AG04450 (cell line): ENCODE measurements at regions not wholly inside any gene's neighbourhood (a gene's known extent, or its start where the extent isn't known, plus 50 kb on each side); places are given as distances from the start of the nearest gene placed in this dataset.
"Not testable (repeated sequence)": the region's sequence is repeated elsewhere in the genome, so short reads cannot be mapped to it uniquely, and the experiment has no call there.

Experiments
- CTCF ChIA-PET: fragments of 300-600, 350-600 bp; formaldehyde crosslinking; extraction: SDS; loops from one replicate; lab custom pipeline; 2022; ENCODE audit warnings: antibody characterized with exemption, inconsistent platforms; lab: Charles Lee
- POLR2A ChIA-PET: fragments of 350-600 bp; formaldehyde crosslinking; extraction: SDS; loops from one replicate; lab custom pipeline; 2021; ENCODE audit warnings: antibody characterized with exemption, inconsistent platforms; lab: Yijun Ruan, JAX
- DNase-seq: peaks from one replicate; pipeline ENCODE4 v3.0.0-alpha.2; 2011; ENCODE audit warnings: low read depth, low spot score
- H3K27ac ChIP-seq: one replicate; pipeline ENCODE4 v1.5.1; 2012; ENCODE audit warnings: low read depth, low read length, control low read depth
- H3K27me3 ChIP-seq: one replicate; pipeline ENCODE4 v1.6.0; 2012; ENCODE audit warnings: low read length; ENCODE audit not compliant: control insufficient read depth, insufficient read depth
- H3K4me3 ChIP-seq: 2 replicates; pipeline ENCODE4 v1.5.1; 2011; ENCODE audit warnings: mild to moderate bottlenecking, low read depth, low read length, control low read depth
- H3K9me3 ChIP-seq: 2 replicates; pipeline ENCODE4 v1.5.1; 2012; ENCODE audit warnings: low read length; ENCODE audit not compliant: control insufficient read depth, insufficient read depth
- TF ChIP-seq, protein P1 (sequence below): IDR thresholded peaks from 2 replicates; pipeline ENCODE4 v1.5.1; 2011; ENCODE audit warnings: low read depth, low read length, control low read depth, inconsistent platforms

DNA sequence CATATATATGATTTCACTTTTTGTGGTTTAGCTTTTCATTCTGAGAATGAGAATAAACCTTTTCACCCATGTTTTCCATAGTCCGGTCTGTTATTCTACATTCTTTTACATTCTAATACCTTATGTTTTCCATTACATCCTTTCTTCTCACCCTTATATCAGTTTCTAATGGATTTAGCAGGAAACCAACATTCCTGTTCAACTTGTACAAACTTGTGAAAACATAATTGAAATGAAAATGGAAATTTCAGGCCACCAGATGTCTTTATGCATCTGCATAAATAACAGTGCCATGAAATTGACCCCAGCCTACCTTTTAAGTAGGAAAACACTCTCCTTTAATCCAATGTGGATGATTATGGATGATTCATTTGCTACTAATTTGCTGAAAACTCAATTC lies 494.8 kb upstream of the ZFP42 start:
- CTCF ChIA-PET = interaction anchor here (0.6 kb wide), 1 partner anchor 406 kb away, joined by 3 read pairs; no protein-coding TSS in a partner anchor
- Histone ChIP-seq H3K27ac (no peak overlapping the region), H3K27me3 (no peaks in the 10 kb centered on the region), H3K4me3 (no peak overlapping the region), H3K9me3 (peaks cover 8% of the 10 kb centered on the region; the same call in 1 of the 2 replicates)
- no peak for DNase-seq
- POLR2A ChIA-PET = no interaction called here
- TF ChIP-seq, protein P1, sequence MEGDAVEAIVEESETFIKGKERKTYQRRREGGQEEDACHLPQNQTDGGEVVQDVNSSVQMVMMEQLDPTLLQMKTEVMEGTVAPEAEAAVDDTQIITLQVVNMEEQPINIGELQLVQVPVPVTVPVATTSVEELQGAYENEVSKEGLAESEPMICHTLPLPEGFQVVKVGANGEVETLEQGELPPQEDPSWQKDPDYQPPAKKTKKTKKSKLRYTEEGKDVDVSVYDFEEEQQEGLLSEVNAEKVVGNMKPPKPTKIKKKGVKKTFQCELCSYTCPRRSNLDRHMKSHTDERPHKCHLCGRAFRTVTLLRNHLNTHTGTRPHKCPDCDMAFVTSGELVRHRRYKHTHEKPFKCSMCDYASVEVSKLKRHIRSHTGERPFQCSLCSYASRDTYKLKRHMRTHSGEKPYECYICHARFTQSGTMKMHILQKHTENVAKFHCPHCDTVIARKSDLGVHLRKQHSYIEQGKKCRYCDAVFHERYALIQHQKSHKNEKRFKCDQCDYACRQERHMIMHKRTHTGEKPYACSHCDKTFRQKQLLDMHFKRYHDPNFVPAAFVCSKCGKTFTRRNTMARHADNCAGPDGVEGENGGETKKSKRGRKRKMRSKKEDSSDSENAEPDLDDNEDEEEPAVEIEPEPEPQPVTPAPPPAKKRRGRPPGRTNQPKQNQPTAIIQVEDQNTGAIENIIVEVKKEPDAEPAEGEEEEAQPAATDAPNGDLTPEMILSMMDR = no peak

DNA sequence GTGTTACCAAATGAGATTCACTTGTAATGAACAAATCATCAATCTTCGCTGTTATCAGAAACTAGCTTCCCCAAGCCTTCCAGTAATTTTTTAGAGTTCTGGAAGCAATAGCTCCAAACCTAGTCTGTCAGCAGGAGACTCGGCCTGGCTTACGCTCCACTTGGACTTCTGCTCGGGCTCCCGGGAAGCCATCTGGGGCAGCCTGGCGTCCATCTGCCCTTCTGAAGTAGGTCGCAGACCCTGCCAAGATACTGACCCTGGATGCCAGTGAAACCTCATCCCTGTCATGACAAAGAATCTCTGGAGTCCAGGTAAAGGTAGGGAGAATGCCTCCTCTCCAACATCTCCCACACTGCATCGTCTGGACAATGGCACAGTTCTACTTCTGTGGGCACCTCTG lies 493.8 kb upstream of the ZFP42 start:
- CTCF ChIA-PET = no interaction called here

DNA sequence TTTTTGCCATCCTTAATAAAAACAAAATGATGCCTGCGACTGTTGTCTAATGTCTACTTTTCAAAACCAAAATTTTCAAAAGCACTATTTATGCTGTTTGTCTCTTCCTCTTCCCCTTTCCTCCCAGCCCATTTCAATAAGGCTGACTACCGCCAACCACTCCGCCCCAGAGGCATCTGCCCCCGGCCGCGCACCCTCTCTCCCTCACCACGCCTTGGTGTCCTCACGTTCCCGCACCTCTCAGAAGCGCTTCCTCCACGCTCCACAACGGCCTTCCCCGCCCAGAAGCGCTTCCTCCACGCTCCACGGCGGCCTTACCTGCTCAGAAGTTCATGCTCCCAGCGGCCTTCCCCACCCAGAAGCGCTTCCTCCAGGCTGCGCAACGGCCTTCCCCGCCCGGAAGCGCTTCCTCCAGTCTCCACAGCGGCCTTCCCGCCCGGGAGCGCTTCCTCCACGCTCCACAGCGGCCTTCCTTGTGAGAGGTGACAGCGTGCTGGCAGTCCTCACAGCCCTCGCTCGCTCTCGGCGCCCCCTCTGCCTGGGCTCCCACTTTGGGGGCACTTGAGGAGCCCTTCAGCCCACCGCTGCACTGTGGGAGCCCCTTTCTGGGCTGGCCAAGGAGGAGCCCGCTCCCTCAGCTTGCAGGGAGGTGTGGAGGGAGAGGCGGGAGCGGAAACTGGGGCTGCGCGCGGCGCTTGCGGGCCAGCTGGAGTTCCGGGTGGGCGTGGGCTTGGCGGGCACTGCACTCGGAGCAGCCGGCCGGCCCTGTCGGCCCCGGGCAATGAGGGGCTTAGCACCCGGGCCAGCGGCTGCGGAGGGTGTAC lies 490.4 kb upstream of the ZFP42 start:
- CTCF ChIA-PET = no interaction called here
- H3K27me3 ChIP-seq = no peaks in the 10 kb centered on the region
- DNase-seq = no peak
- H3K27ac ChIP-seq = no peak overlapping the region
- TF ChIP-seq, protein P1 = no peak
- peaks cover 14% of the 10 kb centered on the region for H3K9me3 ChIP-seq
- POLR2A ChIA-PET = no interaction called here
- H3K4me3 ChIP-seq = no peak overlapping the region

More for the DNA sequence above, 493.8 kb upstream of the ZFP42 start:
- TF ChIP-seq, protein P1 = no peak
- peaks cover 12% of the 10 kb centered on the region for H3K9me3 ChIP-seq
- POLR2A ChIA-PET = no interaction called here
- no peak for DNase-seq
- no peaks in the 10 kb centered on the region for H3K27me3 ChIP-seq
- H3K4me3 ChIP-seq = no peak overlapping the region
- H3K27ac ChIP-seq = no peak overlapping the region

DNA sequence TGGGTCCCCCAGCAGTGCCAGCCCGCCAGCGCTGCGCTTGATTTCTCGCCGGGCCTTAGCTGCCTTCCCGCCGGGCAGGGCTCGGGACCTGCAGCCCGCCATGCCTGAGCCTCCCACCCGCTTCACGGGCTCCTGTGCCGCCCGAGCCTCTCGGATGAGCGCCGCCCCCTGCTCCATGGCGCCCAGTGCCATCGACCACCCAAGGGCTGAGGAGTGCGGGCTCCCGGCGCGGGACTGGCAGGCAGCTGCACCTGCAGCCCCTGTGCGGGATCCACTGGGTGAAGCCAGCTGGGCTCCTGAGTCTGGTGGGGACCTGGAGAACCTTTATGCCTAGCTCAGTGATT lies 489.8 kb upstream of the ZFP42 start:
- peaks cover 14% of the 10 kb centered on the region for H3K9me3 ChIP-seq
- DNase-seq, POLR2A ChIA-PET, H3K27ac ChIP-seq, H3K27me3 ChIP-seq, CTCF ChIA-PET, H3K4me3 ChIP-seq: not testable (repeated sequence)

DNA sequence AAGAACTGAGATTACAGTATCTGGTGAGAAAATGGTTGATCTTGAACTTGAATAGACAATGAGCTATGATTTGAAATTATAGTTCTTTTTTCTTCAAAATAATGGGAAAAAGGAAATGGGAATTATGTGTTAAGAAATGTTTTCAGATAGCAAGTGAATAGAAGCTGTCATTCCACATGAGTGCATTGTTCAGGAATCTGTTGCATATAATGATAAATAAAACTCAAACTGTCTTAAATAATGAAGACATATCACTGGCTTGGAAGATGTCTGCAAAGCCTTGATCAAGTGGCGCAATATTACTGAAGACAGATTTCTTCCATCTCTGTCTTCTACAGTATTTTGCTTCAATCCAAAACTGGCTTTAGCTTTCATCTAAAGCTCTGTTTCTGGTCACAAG lies 479.3 kb upstream of the ZFP42 start:
- H3K27ac ChIP-seq = no peak overlapping the region
- TF ChIP-seq, protein P1 = no peak
- no peaks in the 10 kb centered on the region; the same call in 1 of the 2 replicates for H3K9me3 ChIP-seq
- ChIA-PET CTCF (no interaction called here), POLR2A (no interaction called here)
- no peak for DNase-seq
- no peaks in the 10 kb centered on the region for H3K27me3 ChIP-seq
- H3K4me3 ChIP-seq = no peak overlapping the region
